HAP-1 (cell line): ENCODE measurements at regions not wholly inside any gene's neighbourhood (a gene's known extent, or its start where the extent isn't known, plus 50 kb on each side); places are given as distances from the start of the nearest gene placed in this dataset.
"Not testable (repeated sequence)": the region's sequence is repeated elsewhere in the genome, so short reads cannot be mapped to it uniquely, and the experiment has no call there.

Source experiments
- DNase-seq, 2 experiments: peaks; one replicate each; pipeline ENCODE4 v3.0.0-alpha.2; 2016 to 2020; ENCODE audit warnings: low spot score in 2 of 2
- H3K27me3 ChIP-seq: fragments of 250-450 bp; sonication (Bioruptor Pico); 2 replicates; pipeline ENCODE4 v1.5.1; 2020; ENCODE audit warnings: low read depth, mild to moderate bottlenecking, moderate library complexity
- H3K36me3 ChIP-seq: fragments of 250-450 bp; sonication (Bioruptor Pico); replicated peaks from 2 replicates; pipeline ENCODE4 v1.5.1; 2020; ENCODE audit warnings: mild to moderate bottlenecking
- H3K4me1 ChIP-seq: fragments of 250-450 bp; sonication (Bioruptor Pico); 2 replicates; pipeline ENCODE4 v1.5.1; 2020; ENCODE audit warnings: mild to moderate bottlenecking
- H3K4me3 ChIP-seq: fragments of 250-450 bp; sonication (Bioruptor Pico); 2 replicates; pipeline ENCODE4 v1.5.1; 2020; ENCODE audit warnings: mild to moderate bottlenecking, moderate library complexity
- H3K9me3 ChIP-seq: fragments of 250-450 bp; sonication (Bioruptor Pico); 2 replicates; pipeline ENCODE4 v1.5.1; 2020; ENCODE audit warnings: mild to moderate bottlenecking, moderate library complexity
- in situ Hi-C: fragments of 300-500 bp; cut with MboI; formaldehyde crosslinking; loops from 3 replicates; pipeline ENCODE4 v1.14.3; 2020; ENCODE audit warnings: low sequenced_read_pairs, inconsistent platforms, mixed read lengths

- no peak for DNase-seq
- Histone ChIP-seq H3K4me1 (no peaks in the 10 kb centered on the region), H3K9me3 (no peaks in the 10 kb centered on the region; the same call in 1 of the 2 replicates), H3K27me3 (no peaks in the 10 kb centered on the region), H3K36me3 (no peaks in the 10 kb centered on the region), H3K4me3 (no peak overlapping the region)
- in situ Hi-C loops = no loop called here
Measured at GRCh38 chr19:28136796-28137195, 1076.2 kb downstream of the UQCRFS1 start.

GRCh38 chr19:28135825-28136224 lies 1077.1 kb downstream of the UQCRFS1 start:
- Histone ChIP-seq H3K9me3 (no peaks in the 10 kb centered on the region; the same call in 1 of the 2 replicates), H3K36me3 (no peaks in the 10 kb centered on the region), H3K4me1 (no peaks in the 10 kb centered on the region), H3K27me3 (no peaks in the 10 kb centered on the region), H3K4me3 (no peak overlapping the region)
- no peak for DNase-seq
- in situ Hi-C loops = no loop called here

GRCh38 chr19:28134311-28134710 lies 1078.6 kb downstream of the UQCRFS1 start:
- Histone ChIP-seq H3K4me3 (no peak overlapping the region), H3K9me3 (no peaks in the 10 kb centered on the region; the same call in 1 of the 2 replicates), H3K36me3 (no peaks in the 10 kb centered on the region), H3K4me1 (no peaks in the 10 kb centered on the region), H3K27me3 (no peaks in the 10 kb centered on the region)
- no peak for DNase-seq
- in situ Hi-C loops = no loop called here

DNA sequence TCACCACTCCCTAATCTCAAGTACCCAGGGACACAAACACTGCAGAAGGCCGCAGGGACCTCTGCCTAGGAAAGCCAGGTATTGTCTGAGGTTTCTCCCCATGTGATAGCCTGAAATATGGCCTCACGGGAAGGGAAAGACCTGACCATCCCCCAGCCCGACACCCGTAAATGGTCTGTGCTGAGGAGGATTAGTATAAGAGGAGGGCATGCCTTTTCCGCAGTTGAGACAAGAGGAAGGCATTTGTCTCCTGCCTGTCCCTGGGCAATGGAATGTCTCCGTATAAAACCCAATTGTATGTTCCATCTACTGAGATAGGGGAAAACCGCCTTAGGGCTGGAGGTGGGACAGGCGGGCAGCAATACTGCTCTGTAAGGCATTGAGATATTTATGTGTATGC lies 1082.1 kb downstream of the UQCRFS1 start:
- in situ Hi-C loops, DNase-seq, H3K9me3 ChIP-seq: not testable (repeated sequence)

GRCh38 chr19:28130066-28130511 lies 1082.9 kb downstream of the UQCRFS1 start:
- Histone ChIP-seq H3K4me1 (no peaks in the 10 kb centered on the region), H3K4me3 (no peak overlapping the region), H3K9me3 (no peaks in the 10 kb centered on the region), H3K27me3 (no peaks in the 10 kb centered on the region), H3K36me3 (no peaks in the 10 kb centered on the region)
- no peak for DNase-seq
- in situ Hi-C loops = no loop called here

More for the DNA sequence above, 1082.1 kb downstream of the UQCRFS1 start:
- H3K4me1 ChIP-seq, H3K27me3 ChIP-seq, H3K36me3 ChIP-seq, H3K4me3 ChIP-seq: not testable (repeated sequence)

DNA sequence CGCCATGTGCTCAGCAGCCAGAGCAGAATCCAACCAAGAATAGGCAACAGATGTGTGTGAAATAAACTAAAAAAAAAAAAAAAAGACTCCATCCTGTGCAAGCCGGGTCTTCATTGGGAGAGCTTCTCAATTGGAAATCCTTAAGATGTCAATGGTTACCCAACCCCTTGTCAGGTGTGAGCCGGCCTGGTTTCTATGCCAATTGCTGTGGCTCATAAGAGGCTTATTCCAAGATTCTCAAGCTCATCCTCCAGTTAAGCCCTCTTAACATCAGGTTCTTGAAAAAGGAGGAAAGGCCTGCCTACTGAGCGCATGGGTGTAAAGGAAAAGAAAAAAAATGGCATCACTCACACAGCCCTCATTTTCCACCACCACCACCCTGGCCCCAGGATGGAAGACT lies 1084.6 kb downstream of the UQCRFS1 start:
- no peak for DNase-seq
- in situ Hi-C loops = no loop called here

DNA sequence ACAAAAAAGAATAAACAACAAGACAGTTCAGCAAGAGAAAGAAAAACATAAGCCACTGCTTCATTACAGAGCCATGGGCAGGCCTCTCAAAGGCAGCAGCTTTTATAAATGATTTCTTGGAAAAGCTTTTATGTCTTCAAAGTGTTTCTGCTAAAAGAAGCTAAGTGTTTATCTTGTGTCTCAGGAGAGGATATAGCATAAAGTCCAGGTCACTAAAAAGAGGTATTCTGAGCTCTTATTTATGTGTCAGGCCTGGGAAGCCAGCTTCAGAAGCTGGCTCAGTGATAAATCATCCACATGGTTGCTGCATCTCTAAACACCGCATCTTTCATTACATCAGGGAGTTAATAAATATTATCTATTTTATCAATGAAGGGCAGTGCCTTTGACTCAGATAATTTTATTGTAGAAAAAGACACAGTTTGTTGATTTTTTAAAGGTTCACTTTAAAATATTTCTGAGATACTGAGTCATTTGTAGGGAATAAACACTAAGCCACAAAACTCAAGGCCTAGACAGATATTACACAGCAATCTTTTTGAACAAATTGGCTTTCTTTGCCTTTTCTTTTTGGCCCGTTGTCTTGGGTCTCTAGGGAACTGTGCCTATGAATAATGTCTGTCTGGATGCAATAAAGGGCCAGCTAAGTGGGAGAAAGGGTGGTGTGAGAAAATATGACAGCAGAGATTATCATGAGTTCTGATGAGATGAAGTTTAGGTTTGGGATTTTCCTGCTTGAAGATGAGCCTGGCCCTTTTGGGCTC lies 1086.6 kb downstream of the UQCRFS1 start:
- Histone ChIP-seq H3K36me3 (no peaks in the 10 kb centered on the region), H3K4me1 (no peaks in the 10 kb centered on the region), H3K9me3 (peaks cover 2% of the 10 kb centered on the region; the same call in 1 of the 2 replicates), H3K4me3 (no peak overlapping the region), H3K27me3 (no peaks in the 10 kb centered on the region)
- in situ Hi-C loops = no loop called here
- DNase-seq = no peak

More for the DNA sequence above, 1084.6 kb downstream of the UQCRFS1 start:
- Histone ChIP-seq H3K36me3 (no peaks in the 10 kb centered on the region), H3K4me1 (no peaks in the 10 kb centered on the region), H3K9me3 (no peaks in the 10 kb centered on the region), H3K27me3 (no peaks in the 10 kb centered on the region), H3K4me3 (no peak overlapping the region)

- in situ Hi-C loops = no loop called here
- H3K27me3 ChIP-seq = no peaks in the 10 kb centered on the region
- peaks cover 2% of the 10 kb centered on the region; the same call in 1 of the 2 replicates for H3K9me3 ChIP-seq
- H3K36me3 ChIP-seq = no peaks in the 10 kb centered on the region
- no peak for DNase-seq
- no peaks in the 10 kb centered on the region for H3K4me1 ChIP-seq
- no peak overlapping the region for H3K4me3 ChIP-seq
Measured at GRCh38 chr19:28122734-28123133, 1090.2 kb downstream of the UQCRFS1 start.

- Histone ChIP-seq H3K9me3 (peaks cover 2% of the 10 kb centered on the region; the same call in 1 of the 2 replicates), H3K4me1 (no peaks in the 10 kb centered on the region), H3K27me3 (no peaks in the 10 kb centered on the region), H3K4me3 (no peak overlapping the region), H3K36me3 (no peaks in the 10 kb centered on the region)
- no peak for DNase-seq
- in situ Hi-C loops = no loop called here
Measured at GRCh38 chr19:28118235-28118634, 1094.7 kb downstream of the UQCRFS1 start.

DNA sequence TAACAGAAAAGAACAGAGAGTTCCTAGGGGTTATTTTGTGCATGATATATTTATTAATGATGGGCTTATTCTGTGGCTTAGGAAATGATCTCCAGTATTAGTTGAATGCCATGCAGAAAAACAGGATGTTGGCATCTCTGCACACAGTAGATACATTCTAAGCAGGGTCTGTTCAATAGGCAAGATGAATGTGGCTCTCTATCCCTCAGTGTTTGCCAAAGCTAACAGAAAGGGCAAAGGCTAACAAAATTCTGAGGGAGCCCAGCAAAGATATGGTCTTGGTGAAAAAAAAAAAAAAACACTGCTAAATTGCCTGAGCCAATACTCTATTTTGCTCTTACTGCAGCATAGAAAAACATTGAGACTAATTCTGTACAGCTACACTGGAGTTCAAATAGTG lies 1095.8 kb downstream of the UQCRFS1 start:
- no peaks in the 10 kb centered on the region for H3K4me1 ChIP-seq
- H3K9me3 ChIP-seq = peaks cover 2% of the 10 kb centered on the region; the same call in 1 of the 2 replicates
- in situ Hi-C loops = no loop called here
- DNase-seq = no peak
- H3K36me3 ChIP-seq = no peaks in the 10 kb centered on the region
- H3K27me3 ChIP-seq = no peaks in the 10 kb centered on the region
- no peak overlapping the region for H3K4me3 ChIP-seq

- DNase-seq, H3K36me3 ChIP-seq, H3K4me1 ChIP-seq, H3K27me3 ChIP-seq, H3K9me3 ChIP-seq, H3K4me3 ChIP-seq, in situ Hi-C loops: not testable (repeated sequence)
Measured at GRCh38 chr19:28116379-28116778, 1096.6 kb downstream of the UQCRFS1 start.

- no peak for DNase-seq
- H3K9me3 ChIP-seq = no peaks in the 10 kb centered on the region
Measured at GRCh38 chr19:28103921-28104320, 1109.0 kb downstream of the UQCRFS1 start.

DNA sequence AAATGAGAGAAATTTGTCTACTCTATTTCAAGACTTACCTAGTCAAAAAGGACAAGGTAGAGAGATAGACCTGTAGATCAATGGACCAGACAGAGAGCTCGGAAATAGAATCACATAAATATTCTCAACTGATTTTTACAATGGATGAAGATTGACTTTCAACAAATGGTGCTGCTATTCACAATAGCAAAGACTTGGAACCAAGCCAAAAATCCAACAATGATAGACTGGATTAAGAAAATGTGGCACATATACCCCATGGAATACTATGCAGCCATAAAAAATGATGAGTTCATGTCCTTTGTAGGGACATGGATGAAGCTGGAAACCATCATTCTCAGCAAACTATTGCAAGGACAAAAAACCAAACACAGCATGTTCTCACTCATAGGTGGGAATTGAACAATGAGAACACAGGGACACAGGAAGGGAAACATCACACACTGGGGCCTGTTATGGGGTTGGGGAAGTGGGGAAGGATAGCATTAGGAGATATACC lies 1128.2 kb downstream of the UQCRFS1 start:
- DNase-seq, H3K36me3 ChIP-seq, H3K9me3 ChIP-seq, H3K4me1 ChIP-seq, H3K4me3 ChIP-seq, H3K27me3 ChIP-seq, in situ Hi-C loops: not testable (repeated sequence)

More at GRCh38 chr19:28103921-28104320, 1109.0 kb downstream of the UQCRFS1 start:
- Histone ChIP-seq H3K4me1 (no peaks in the 10 kb centered on the region), H3K27me3 (no peaks in the 10 kb centered on the region), H3K4me3 (no peak overlapping the region), H3K36me3 (no peaks in the 10 kb centered on the region)
- in situ Hi-C loops = no loop called here

- Histone ChIP-seq H3K9me3 (peaks cover 2% of the 10 kb centered on the region; the same call in 1 of the 2 replicates), H3K27me3 (no peaks in the 10 kb centered on the region)
- in situ Hi-C loops = no loop called here
Measured at GRCh38 chr19:28076628-28077027, 1136.3 kb downstream of the UQCRFS1 start.

More at GRCh38 chr19:28076628-28077027, 1136.3 kb downstream of the UQCRFS1 start:
- Histone ChIP-seq H3K4me1 (no peaks in the 10 kb centered on the region), H3K36me3 (no peaks in the 10 kb centered on the region), H3K4me3 (no peak overlapping the region)
- no peak for DNase-seq
